ENCODE measurements at regions not wholly inside any gene's neighbourhood (a gene's known extent, or its start where the extent isn't known, plus 50 kb on each side); places are given as distances from the start of the nearest gene placed in this dataset.

- H3K27ac ChIP-seq (ENCODE audit: low read length): no peak overlapping the region
- H3K9ac ChIP-seq (ENCODE audit: low read length in 2 of 2): no peak overlapping the region
- no peak overlapping the region for H3K4me3 ChIP-seq (ENCODE audit: low read length in 2 of 2)
- no peaks in the 10 kb centered on the region for H3K36me3 ChIP-seq (ENCODE audit: control insufficient read depth in 2 of 2, insufficient read depth in 2 of 2, low read length in 2 of 2)
- H3K4me1 ChIP-seq (ENCODE audit: control insufficient read depth, insufficient read depth, low read length): no peaks in the 10 kb centered on the region
- peaks cover 0 to 4% of the 10 kb centered on the region in 2 donors for H3K9me3 ChIP-seq (ENCODE audit: control insufficient read depth in 2 of 2, low read length in 2 of 2)
- no peaks in the 10 kb centered on the region for H3K27me3 ChIP-seq (ENCODE audit: control insufficient read depth in 1 of 2, insufficient read depth in 2 of 2, low read length in 2 of 2)
Observed at GRCh38 chr20:56800088-56800487, 171.0 kb downstream of the TFAP2C start.

- Histone ChIP-seq H3K36me3 (ENCODE audit: control insufficient read depth in 2 of 2, insufficient read depth in 2 of 2, low read length in 2 of 2) (no peaks in the 10 kb centered on the region), H3K27ac (ENCODE audit: low read length) (no peak overlapping the region), H3K9me3 (ENCODE audit: control insufficient read depth in 2 of 2, low read length in 2 of 2) (peaks cover 0 to 4% of the 10 kb centered on the region in 2 donors), H3K4me3 (ENCODE audit: low read length in 2 of 2) (no peak overlapping the region), H3K9ac (ENCODE audit: low read length in 2 of 2) (no peak overlapping the region), H3K27me3 (ENCODE audit: control insufficient read depth in 1 of 2, insufficient read depth in 2 of 2, low read length in 2 of 2) (no peaks in the 10 kb centered on the region), H3K4me1 (ENCODE audit: control insufficient read depth, insufficient read depth, low read length) (no peaks in the 10 kb centered on the region)
Observed at GRCh38 chr20:56801971-56802755, 173.1 kb downstream of the TFAP2C start.

GRCh38 chr20:56802805-56803204 lies 173.7 kb downstream of the TFAP2C start:
- Histone ChIP-seq H3K36me3 (ENCODE audit: control insufficient read depth in 2 of 2, insufficient read depth in 2 of 2, low read length in 2 of 2) (no peaks in the 10 kb centered on the region), H3K4me3 (ENCODE audit: low read length in 2 of 2) (no peak overlapping the region), H3K9me3 (ENCODE audit: control insufficient read depth in 2 of 2, low read length in 2 of 2) (peaks cover 0 to 4% of the 10 kb centered on the region in 2 donors), H3K4me1 (ENCODE audit: control insufficient read depth, insufficient read depth, low read length) (no peaks in the 10 kb centered on the region), H3K9ac (ENCODE audit: low read length in 2 of 2) (no peak overlapping the region), H3K27me3 (ENCODE audit: control insufficient read depth in 1 of 2, insufficient read depth in 2 of 2, low read length in 2 of 2) (no peaks in the 10 kb centered on the region), H3K27ac (ENCODE audit: low read length) (no peak overlapping the region)

- no peak overlapping the region for H3K9ac ChIP-seq (ENCODE audit: low read length in 2 of 2)
- H3K9me3 ChIP-seq (ENCODE audit: control insufficient read depth in 2 of 2, low read length in 2 of 2): no peaks in the 10 kb centered on the region
- no peak overlapping the region for H3K4me3 ChIP-seq (ENCODE audit: low read length in 2 of 2)
- no peak overlapping the region for H3K27ac ChIP-seq (ENCODE audit: low read length)
- H3K36me3 ChIP-seq (ENCODE audit: control insufficient read depth in 2 of 2, insufficient read depth in 2 of 2, low read length in 2 of 2): no peaks in the 10 kb centered on the region
- H3K27me3 ChIP-seq (ENCODE audit: control insufficient read depth in 1 of 2, insufficient read depth in 2 of 2, low read length in 2 of 2): peaks cover 0 to 3% of the 10 kb centered on the region in 2 donors
- no peaks in the 10 kb centered on the region for H3K4me1 ChIP-seq (ENCODE audit: control insufficient read depth, insufficient read depth, low read length)
Observed at GRCh38 chr20:56805313-56805712, 176.2 kb downstream of the TFAP2C start.

GRCh38 chr20:56805966-56806365 lies 176.9 kb downstream of the TFAP2C start:
- Histone ChIP-seq H3K9ac (ENCODE audit: low read length in 2 of 2) (no peak overlapping the region), H3K9me3 (ENCODE audit: control insufficient read depth in 2 of 2, low read length in 2 of 2) (no peaks in the 10 kb centered on the region), H3K4me1 (ENCODE audit: control insufficient read depth, insufficient read depth, low read length) (no peaks in the 10 kb centered on the region), H3K27me3 (ENCODE audit: control insufficient read depth in 1 of 2, insufficient read depth in 2 of 2, low read length in 2 of 2) (peaks cover 0 to 3% of the 10 kb centered on the region in 2 donors), H3K27ac (ENCODE audit: low read length) (no peak overlapping the region), H3K36me3 (ENCODE audit: control insufficient read depth in 2 of 2, insufficient read depth in 2 of 2, low read length in 2 of 2) (no peaks in the 10 kb centered on the region), H3K4me3 (ENCODE audit: low read length in 2 of 2) (no peak overlapping the region)

- Histone ChIP-seq H3K27ac (ENCODE audit: low read length) (no peak overlapping the region), H3K4me3 (ENCODE audit: low read length in 2 of 2) (no peak overlapping the region), H3K9me3 (ENCODE audit: control insufficient read depth in 2 of 2, low read length in 2 of 2) (no peaks in the 10 kb centered on the region), H3K36me3 (ENCODE audit: control insufficient read depth in 2 of 2, insufficient read depth in 2 of 2, low read length in 2 of 2) (no peaks in the 10 kb centered on the region), H3K9ac (ENCODE audit: low read length in 2 of 2) (no peak overlapping the region), H3K4me1 (ENCODE audit: control insufficient read depth, insufficient read depth, low read length) (no peaks in the 10 kb centered on the region), H3K27me3 (ENCODE audit: control insufficient read depth in 1 of 2, insufficient read depth in 2 of 2, low read length in 2 of 2) (peaks cover 0 to 3% of the 10 kb centered on the region in 2 donors)
Observed at GRCh38 chr20:56806952-56807517, 177.9 kb downstream of the TFAP2C start.

- Histone ChIP-seq H3K4me3 (ENCODE audit: low read length in 2 of 2) (no peak overlapping the region), H3K9ac (ENCODE audit: low read length in 2 of 2) (no peak overlapping the region), H3K27ac (ENCODE audit: low read length) (no peak overlapping the region), H3K27me3 (ENCODE audit: control insufficient read depth in 1 of 2, insufficient read depth in 2 of 2, low read length in 2 of 2) (peaks cover 0 to 3% of the 10 kb centered on the region in 2 donors), H3K4me1 (ENCODE audit: control insufficient read depth, insufficient read depth, low read length) (no peaks in the 10 kb centered on the region), H3K9me3 (ENCODE audit: control insufficient read depth in 2 of 2, low read length in 2 of 2) (peaks cover 0 to 6% of the 10 kb centered on the region in 2 donors), H3K36me3 (ENCODE audit: control insufficient read depth in 2 of 2, insufficient read depth in 2 of 2, low read length in 2 of 2) (no peaks in the 10 kb centered on the region)
Observed at GRCh38 chr20:56808117-56808725, 179.1 kb downstream of the TFAP2C start.

GRCh38 chr20:56808732-56809131 lies 179.6 kb downstream of the TFAP2C start:
- Histone ChIP-seq H3K36me3 (ENCODE audit: control insufficient read depth in 2 of 2, insufficient read depth in 2 of 2, low read length in 2 of 2) (no peaks in the 10 kb centered on the region), H3K4me3 (ENCODE audit: low read length in 2 of 2) (no peak overlapping the region), H3K27ac (ENCODE audit: low read length) (no peak overlapping the region), H3K4me1 (ENCODE audit: control insufficient read depth, insufficient read depth, low read length) (no peaks in the 10 kb centered on the region), H3K27me3 (ENCODE audit: control insufficient read depth in 1 of 2, insufficient read depth in 2 of 2, low read length in 2 of 2) (peaks cover 0 to 3% of the 10 kb centered on the region in 2 donors), H3K9ac (ENCODE audit: low read length in 2 of 2) (no peak overlapping the region), H3K9me3 (ENCODE audit: control insufficient read depth in 2 of 2, low read length in 2 of 2) (peaks cover 0 to 7% of the 10 kb centered on the region in 2 donors)

GRCh38 chr20:56809668-56810067 lies 180.6 kb downstream of the TFAP2C start:
- Histone ChIP-seq H3K9ac (ENCODE audit: low read length in 2 of 2) (no peak overlapping the region), H3K4me1 (ENCODE audit: control insufficient read depth, insufficient read depth, low read length) (no peaks in the 10 kb centered on the region), H3K4me3 (ENCODE audit: low read length in 2 of 2) (no peak overlapping the region), H3K9me3 (ENCODE audit: control insufficient read depth in 2 of 2, low read length in 2 of 2) (peaks cover 0 to 7% of the 10 kb centered on the region in 2 donors), H3K27me3 (ENCODE audit: control insufficient read depth in 1 of 2, insufficient read depth in 2 of 2, low read length in 2 of 2) (peaks cover 0 to 3% of the 10 kb centered on the region in 2 donors), H3K27ac (ENCODE audit: low read length) (no peak overlapping the region), H3K36me3 (ENCODE audit: control insufficient read depth in 2 of 2, insufficient read depth in 2 of 2, low read length in 2 of 2) (no peaks in the 10 kb centered on the region)

- H3K9me3 ChIP-seq (ENCODE audit: control insufficient read depth in 2 of 2, low read length in 2 of 2): peaks cover 0 to 7% of the 10 kb centered on the region in 2 donors
- H3K4me3 ChIP-seq (ENCODE audit: low read length in 2 of 2): no peak overlapping the region
- H3K36me3 ChIP-seq (ENCODE audit: control insufficient read depth in 2 of 2, insufficient read depth in 2 of 2, low read length in 2 of 2): no peaks in the 10 kb centered on the region
- H3K4me1 ChIP-seq (ENCODE audit: control insufficient read depth, insufficient read depth, low read length): no peaks in the 10 kb centered on the region
- peaks cover 0 to 3% of the 10 kb centered on the region in 2 donors for H3K27me3 ChIP-seq (ENCODE audit: control insufficient read depth in 1 of 2, insufficient read depth in 2 of 2, low read length in 2 of 2)
- no peak overlapping the region for H3K9ac ChIP-seq (ENCODE audit: low read length in 2 of 2)
- H3K27ac ChIP-seq (ENCODE audit: low read length): no peak overlapping the region
Observed at GRCh38 chr20:56810141-56810540, 181.0 kb downstream of the TFAP2C start.
